BLaER1 treated with 17β-estradiol and CSF1 and Interleukin-3, amounts not matched to agents 10 nM and 100 nM (cell line): ENCODE measurements at regions not wholly inside any gene's neighbourhood (a gene's known extent, or its start where the extent isn't known, plus 50 kb on each side); places are given as distances from the start of the nearest gene placed in this dataset.

Experiments
- H3K27ac ChIP-seq, 11 experiments: shearing (Covaris generic); formaldehyde crosslinking; 2 replicates each; pipeline ENCODE4 v1.8.1; 2022
- H3K27me3 ChIP-seq, 11 experiments: shearing (Covaris generic); formaldehyde crosslinking; 2 replicates each; pipeline ENCODE4 v1.8.1; 2022
- H3K36me3 ChIP-seq, 11 experiments: shearing (Covaris generic); formaldehyde crosslinking; 2 replicates each; pipeline ENCODE4 v1.8.1; 2022
- H3K4me1 ChIP-seq, 10 experiments: shearing (Covaris generic); formaldehyde crosslinking; 2 replicates each; pipeline ENCODE4 v1.8.1; 2022
- H3K4me2 ChIP-seq, 11 experiments: shearing (Covaris generic); formaldehyde crosslinking; 2 replicates each; pipeline ENCODE4 v1.8.1; 2022
- H3K4me3 ChIP-seq, 10 experiments: shearing (Covaris generic); formaldehyde crosslinking; 2 replicates each; pipeline ENCODE4 v1.8.1; 2022
- H3K9ac ChIP-seq, 11 experiments: shearing (Covaris generic); formaldehyde crosslinking; 2 replicates each; pipeline ENCODE4 v1.8.1; 2022
- H3K9me3 ChIP-seq, 11 experiments: shearing (Covaris generic); formaldehyde crosslinking; replicated peaks in 1 of 11; 2 replicates each; pipeline ENCODE4 v1.8.1; 2022
- H4K20me1 ChIP-seq, 11 experiments: shearing (Covaris generic); formaldehyde crosslinking; 2 replicates each; pipeline ENCODE4 v1.8.1; 2022
- Cebpa-rat ChIP-seq, 11 experiments: shearing (Covaris generic); IDR thresholded peaks; 2 replicates each; pipeline ENCODE4 v1.8.1; 2022

GRCh38 chr4:100674976-100675375 lies 157.2 kb upstream of the EMCN start:
- H3K9ac ChIP-seq, result no peak overlapping the region
- H4K20me1 ChIP-seq, result no peaks in the 10 kb centered on the region
- no peaks in the 10 kb centered on the region for H3K27me3 ChIP-seq
- no peak overlapping the region for H3K27ac ChIP-seq
- H3K4me3 ChIP-seq, result no peak overlapping the region
- no peak for TF ChIP-seq Cebpa-rat (IDR thresholded peaks at IDR 0.05)
- H3K9me3 ChIP-seq, result no peaks in the 10 kb centered on the region
- H3K4me2 ChIP-seq, result no peak overlapping the region
- H3K36me3 ChIP-seq, result no peaks in the 10 kb centered on the region
- H3K4me1 ChIP-seq, result no peaks in the 10 kb centered on the region

GRCh38 chr4:100657187-100657586 lies 139.4 kb upstream of the EMCN start:
- Histone ChIP-seq H3K27ac (no peak overlapping the region), H3K4me2 (peak overlapping the region in 1 of 11 experiments; percentile 17; a peak in 1 of 22 replicates), H3K9ac (no peak overlapping the region), H3K4me3 (no peak overlapping the region), H3K27me3 (no peaks in the 10 kb centered on the region), H3K4me1 (peaks cover 0 to 8% (median 0%) of the 10 kb centered on the region in 10 experiments; a peak in 2 of 20 replicates), H3K36me3 (no peaks in the 10 kb centered on the region), H3K9me3 (no peaks in the 10 kb centered on the region), H4K20me1 (no peaks in the 10 kb centered on the region)
- no peak for TF ChIP-seq Cebpa-rat (IDR thresholded peaks at IDR 0.05)

GRCh38 chr4:100651499-100652175 lies 133.8 kb upstream of the EMCN start:
- H3K4me2 ChIP-seq, result peak overlapping the region in 2 of 11 experiments; percentile 21 to 50; a peak in 3 of 22 replicates
- peaks cover 0 to 15% (median 0%) of the 10 kb centered on the region in 10 experiments; a peak in 3 of 20 replicates for H3K4me1 ChIP-seq
- no peaks in the 10 kb centered on the region for H3K27me3 ChIP-seq
- no peaks in the 10 kb centered on the region for H3K36me3 ChIP-seq
- no peak for TF ChIP-seq Cebpa-rat (IDR thresholded peaks at IDR 0.05)
- no peak overlapping the region for H3K4me3 ChIP-seq
- no peaks in the 10 kb centered on the region for H4K20me1 ChIP-seq
- no peaks in the 10 kb centered on the region for H3K9me3 ChIP-seq
- H3K9ac ChIP-seq, result no peak overlapping the region
- 0 out of 22 replicates have a peak overlapping the region, but pooled peaks of 1 of the 11 experiments have one; percentile 20 for H3K27ac ChIP-seq

GRCh38 chr4:100649417-100649816 lies 131.6 kb upstream of the EMCN start:
- Histone ChIP-seq H4K20me1 (no peaks in the 10 kb centered on the region), H3K4me1 (peaks cover 0 to 15% (median 0%) of the 10 kb centered on the region in 10 experiments; a peak in 3 of 20 replicates), H3K9me3 (no peaks in the 10 kb centered on the region), H3K4me2 (no peak overlapping the region), H3K4me3 (no peak overlapping the region), H3K9ac (no peak overlapping the region), H3K36me3 (no peaks in the 10 kb centered on the region), H3K27me3 (no peaks in the 10 kb centered on the region), H3K27ac (no peak overlapping the region)
- TF ChIP-seq Cebpa-rat (IDR thresholded peaks at IDR 0.05), result no peak

- Histone ChIP-seq H3K9ac (no peak overlapping the region), H3K4me3 (no peak overlapping the region), H3K4me1 (no peaks in the 10 kb centered on the region), H4K20me1 (no peaks in the 10 kb centered on the region), H3K9me3 (no peaks in the 10 kb centered on the region), H3K27ac (no peak overlapping the region), H3K4me2 (no peak overlapping the region), H3K27me3 (no peaks in the 10 kb centered on the region), H3K36me3 (no peaks in the 10 kb centered on the region)
- TF ChIP-seq Cebpa-rat (IDR thresholded peaks at IDR 0.05), result no peak
Measured at GRCh38 chr4:100644150-100644549, 126.3 kb upstream of the EMCN start.

- Histone ChIP-seq H3K27ac (no peak overlapping the region), H3K27me3 (no peaks in the 10 kb centered on the region), H3K9me3 (no peaks in the 10 kb centered on the region; a peak in 1 of 22 replicates), H4K20me1 (no peaks in the 10 kb centered on the region), H3K9ac (no peak overlapping the region), H3K4me3 (no peak overlapping the region), H3K36me3 (no peaks in the 10 kb centered on the region), H3K4me2 (no peak overlapping the region), H3K4me1 (no peaks in the 10 kb centered on the region)
- no peak for TF ChIP-seq Cebpa-rat (IDR thresholded peaks at IDR 0.05)
Measured at GRCh38 chr4:100641336-100641735, 123.5 kb upstream of the EMCN start.

- no peaks in the 10 kb centered on the region for H4K20me1 ChIP-seq
- H3K4me2 ChIP-seq, result no peak overlapping the region
- H3K27ac ChIP-seq, result no peak overlapping the region
- H3K4me3 ChIP-seq, result no peak overlapping the region
- H3K9ac ChIP-seq, result no peak overlapping the region
- TF ChIP-seq Cebpa-rat (IDR thresholded peaks at IDR 0.05), result no peak
- H3K36me3 ChIP-seq, result no peaks in the 10 kb centered on the region
- no peaks in the 10 kb centered on the region; a peak in 1 of 22 replicates for H3K9me3 ChIP-seq
- H3K27me3 ChIP-seq, result no peaks in the 10 kb centered on the region
- H3K4me1 ChIP-seq, result no peaks in the 10 kb centered on the region
Measured at GRCh38 chr4:100635899-100636298, 118.1 kb upstream of the EMCN start.

GRCh38 chr4:100633269-100633668 lies 115.4 kb upstream of the EMCN start:
- TF ChIP-seq Cebpa-rat (IDR thresholded peaks at IDR 0.05), result no peak
- Histone ChIP-seq H3K4me2 (no peak overlapping the region), H3K36me3 (no peaks in the 10 kb centered on the region), H4K20me1 (no peaks in the 10 kb centered on the region), H3K9ac (no peak overlapping the region), H3K27me3 (no peaks in the 10 kb centered on the region), H3K27ac (no peak overlapping the region), H3K9me3 (no peaks in the 10 kb centered on the region; a peak in 1 of 22 replicates), H3K4me3 (no peak overlapping the region), H3K4me1 (no peaks in the 10 kb centered on the region)

GRCh38 chr4:100632163-100632562 lies 114.3 kb upstream of the EMCN start:
- H3K27ac ChIP-seq, result no peak overlapping the region
- no peak overlapping the region for H3K4me2 ChIP-seq
- H3K4me3 ChIP-seq, result no peak overlapping the region
- no peaks in the 10 kb centered on the region for H3K4me1 ChIP-seq
- TF ChIP-seq Cebpa-rat (IDR thresholded peaks at IDR 0.05), result no peak
- no peaks in the 10 kb centered on the region for H3K36me3 ChIP-seq
- H4K20me1 ChIP-seq, result no peaks in the 10 kb centered on the region
- no peaks in the 10 kb centered on the region for H3K9me3 ChIP-seq
- no peaks in the 10 kb centered on the region for H3K27me3 ChIP-seq
- H3K9ac ChIP-seq, result no peak overlapping the region

GRCh38 chr4:100631281-100631968 lies 113.6 kb upstream of the EMCN start:
- peaks cover 0 to 4% (median 0%) of the 10 kb centered on the region in 11 experiments; a peak in 6 of 22 replicates for H3K9me3 ChIP-seq
- no peaks in the 10 kb centered on the region for H3K27me3 ChIP-seq
- H3K4me1 ChIP-seq, result no peaks in the 10 kb centered on the region
- H3K4me3 ChIP-seq, result no peak overlapping the region
- H3K9ac ChIP-seq, result no peak overlapping the region
- H4K20me1 ChIP-seq, result no peaks in the 10 kb centered on the region
- no peak overlapping the region for H3K27ac ChIP-seq
- TF ChIP-seq Cebpa-rat (IDR thresholded peaks at IDR 0.05), result no peak
- no peak overlapping the region for H3K4me2 ChIP-seq
- no peaks in the 10 kb centered on the region for H3K36me3 ChIP-seq
